Activated T-helper 1 cell treated with anti-CD3 and anti-CD28 coated beads, Interleukin-2, amount 50 U/mL, for 16 hours (primary cell): ENCODE measurements at regions not wholly inside any gene's neighbourhood (a gene's known extent, or its start where the extent isn't known, plus 50 kb on each side); places are given as distances from the start of the nearest gene placed in this dataset.

Source experiments
- DNase-seq, 2 donors: peaks; one replicate each; pipeline ENCODE4 v3.0.0-alpha.2; 2020; ENCODE audit warnings: low read depth in 1 of 2, low spot score in 1 of 2

DNA sequence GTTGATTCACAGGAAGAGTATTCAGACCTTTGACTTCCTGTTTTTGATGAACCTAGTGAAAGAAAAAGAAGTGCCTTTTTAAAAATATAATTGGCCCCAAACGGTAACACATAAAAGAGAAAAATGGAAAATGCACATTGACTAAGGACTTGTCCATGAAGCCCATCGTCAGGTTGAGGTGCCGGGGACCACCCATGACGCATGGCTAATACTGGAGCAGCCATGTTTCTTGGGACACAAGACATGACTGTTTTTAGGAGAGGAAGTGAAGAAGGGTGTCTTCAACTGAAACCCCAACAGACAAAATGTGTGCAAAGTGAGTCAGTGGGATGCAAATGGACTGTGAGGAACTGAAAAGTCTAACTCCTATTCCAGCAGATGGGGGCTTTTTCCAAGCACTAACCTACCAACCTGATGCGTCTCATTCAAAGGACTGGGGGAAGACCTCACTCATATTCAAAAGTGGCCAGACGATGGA lies 459.4 kb downstream of the FOXO1 start:
- DNase-seq = no peak

GRCh38 chr13:40208517-40208916 lies 457.9 kb downstream of the FOXO1 start:
- no peak for DNase-seq

GRCh38 chr13:40210865-40211585 lies 455.4 kb downstream of the FOXO1 start:
- no peak for DNase-seq

DNA sequence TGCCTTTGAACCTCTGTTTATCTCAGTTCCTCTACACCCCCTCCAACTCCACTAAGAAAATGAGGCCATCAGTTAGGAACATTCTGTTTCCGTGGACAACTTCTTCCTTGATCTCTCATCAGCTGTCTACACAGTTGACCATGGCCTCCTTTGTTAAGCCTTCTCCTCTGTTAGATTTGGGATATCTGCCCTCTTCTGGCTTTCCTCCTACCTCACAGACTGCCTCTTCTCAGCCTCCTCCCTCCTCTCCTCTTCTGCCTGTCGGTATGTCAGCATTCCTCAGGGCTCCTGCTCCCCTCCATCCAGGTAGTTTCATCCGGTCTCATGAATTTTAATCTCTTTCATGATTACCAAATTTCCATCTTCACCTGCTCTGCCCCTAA lies 454.9 kb downstream of the FOXO1 start:
- no peak for DNase-seq

GRCh38 chr13:40213779-40214178 lies 452.7 kb downstream of the FOXO1 start:
- DNase-seq = no peak

GRCh38 chr13:40215311-40215710 lies 451.1 kb downstream of the FOXO1 start:
- no peak for DNase-seq

GRCh38 chr13:40215747-40216146 lies 450.7 kb downstream of the FOXO1 start:
- no peak for DNase-seq

DNA sequence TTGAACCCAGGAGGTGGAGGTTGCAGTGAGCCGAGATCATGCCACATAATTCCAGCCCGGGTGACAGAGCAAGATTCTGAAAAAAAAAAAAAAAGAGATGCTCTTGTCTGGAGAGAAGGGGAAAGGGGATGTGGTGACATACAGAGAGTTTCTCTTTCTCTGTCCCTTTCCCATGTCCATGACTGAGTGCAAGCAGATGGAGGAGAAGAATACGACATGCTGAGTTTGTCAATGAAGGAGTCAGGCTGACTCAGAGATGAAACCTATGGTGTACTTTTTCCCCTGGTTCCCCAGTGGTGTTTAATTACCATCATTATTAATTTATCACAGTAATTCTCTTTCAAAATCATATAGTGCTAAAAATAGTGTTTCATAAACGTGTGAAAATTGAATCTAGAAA lies 448.8 kb downstream of the FOXO1 start:
- DNase-seq = no peak

DNA sequence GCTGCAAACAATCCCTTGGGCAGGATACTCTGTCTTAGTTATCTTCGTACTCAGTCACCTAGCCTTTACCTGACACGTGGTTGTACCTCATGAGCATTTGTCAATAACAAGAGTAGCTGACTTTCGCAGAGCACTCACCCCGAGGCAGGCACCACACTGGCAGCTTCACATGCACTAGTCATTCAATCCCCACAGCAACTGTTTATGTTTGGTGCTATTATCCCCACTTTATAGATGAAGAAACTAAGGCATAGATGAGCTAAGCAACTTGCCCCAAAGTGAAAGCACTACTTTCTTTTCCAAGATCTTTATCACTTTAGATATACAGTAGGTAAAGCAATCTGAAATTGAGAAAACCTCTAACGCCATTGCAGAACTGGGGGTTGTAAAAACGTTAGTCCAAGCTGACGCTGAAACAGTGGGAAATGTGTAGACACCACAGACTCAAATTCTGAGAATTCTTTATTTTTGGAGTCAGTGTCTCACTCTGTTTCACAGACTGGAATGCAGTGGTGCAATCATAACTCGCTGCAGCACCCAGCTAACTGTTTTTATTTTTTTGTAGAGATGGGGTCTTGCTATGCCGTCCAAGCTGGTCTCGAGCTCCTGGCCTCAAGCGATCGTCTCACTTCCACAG lies 446.0 kb downstream of the FOXO1 start:
- peak in 1 of 2 donors; percentile 15 for DNase-seq

GRCh38 chr13:40221131-40221459 lies 445.3 kb downstream of the FOXO1 start:
- DNase-seq = no peak

GRCh38 chr13:40221460-40222201 lies 444.8 kb downstream of the FOXO1 start:
- peak in 1 of 2 donors; percentile 20 for DNase-seq

GRCh38 chr13:40223585-40223984 lies 442.9 kb downstream of the FOXO1 start:
- no peak for DNase-seq

DNA sequence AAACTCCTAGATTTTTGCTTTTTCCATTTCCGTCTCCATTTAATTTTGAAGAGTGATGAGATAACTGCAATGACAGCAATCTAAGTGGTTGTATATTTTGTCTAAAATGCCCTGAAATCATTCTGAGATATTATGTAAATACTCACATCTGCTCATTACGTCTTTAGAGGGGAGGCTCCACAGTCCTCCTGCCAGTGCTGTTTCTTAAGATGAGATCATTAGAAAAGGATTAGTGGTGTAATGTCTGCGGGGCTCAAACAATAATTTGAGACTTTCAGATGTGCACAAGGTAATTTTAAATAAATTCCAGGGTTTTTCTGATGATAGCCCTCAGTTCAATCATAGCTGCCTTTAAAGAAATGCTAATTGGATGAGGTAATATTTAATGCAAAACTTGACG lies 437.9 kb downstream of the FOXO1 start:
- DNase-seq = no peak

DNA sequence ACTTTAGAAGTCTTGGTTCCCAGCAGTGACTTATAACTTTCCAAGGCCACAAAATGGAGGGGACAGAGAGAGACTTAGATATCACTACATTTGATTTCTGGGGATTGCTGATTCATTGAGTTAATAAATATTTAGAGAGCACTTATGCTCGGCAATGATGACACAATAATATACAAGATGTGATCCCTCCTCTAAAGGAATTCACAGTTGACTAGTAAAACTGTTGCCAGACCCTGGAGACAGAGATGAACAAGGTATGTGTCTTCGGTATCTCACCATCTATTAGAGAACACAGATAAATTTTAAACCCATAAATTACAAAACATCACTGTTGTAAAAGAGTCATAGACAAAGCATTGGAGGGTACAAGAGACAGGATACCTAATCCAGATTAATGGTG lies 437.5 kb downstream of the FOXO1 start:
- DNase-seq = no peak

- no peak for DNase-seq
Measured at GRCh38 chr13:40230833-40231266, 435.6 kb downstream of the FOXO1 start.

DNA sequence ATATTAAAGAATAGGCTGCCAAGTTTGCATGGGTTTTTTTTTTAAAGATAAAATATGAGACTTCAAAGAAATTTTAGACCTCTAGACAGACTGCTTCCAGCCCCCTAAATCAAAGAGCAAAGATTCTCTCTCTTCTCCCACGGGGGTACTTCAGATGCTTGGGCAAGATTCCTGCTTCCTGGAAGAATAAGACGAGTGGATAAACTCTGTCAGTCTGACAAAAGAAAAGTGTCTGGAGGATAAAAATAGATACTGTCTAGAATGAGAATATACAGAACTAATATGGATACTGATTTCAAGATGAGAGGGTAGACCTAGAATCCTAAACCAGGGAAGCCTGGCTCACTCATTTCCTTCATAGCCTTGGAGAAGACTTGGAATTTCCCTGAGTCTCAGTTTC lies 435.1 kb downstream of the FOXO1 start:
- no peak for DNase-seq

DNA sequence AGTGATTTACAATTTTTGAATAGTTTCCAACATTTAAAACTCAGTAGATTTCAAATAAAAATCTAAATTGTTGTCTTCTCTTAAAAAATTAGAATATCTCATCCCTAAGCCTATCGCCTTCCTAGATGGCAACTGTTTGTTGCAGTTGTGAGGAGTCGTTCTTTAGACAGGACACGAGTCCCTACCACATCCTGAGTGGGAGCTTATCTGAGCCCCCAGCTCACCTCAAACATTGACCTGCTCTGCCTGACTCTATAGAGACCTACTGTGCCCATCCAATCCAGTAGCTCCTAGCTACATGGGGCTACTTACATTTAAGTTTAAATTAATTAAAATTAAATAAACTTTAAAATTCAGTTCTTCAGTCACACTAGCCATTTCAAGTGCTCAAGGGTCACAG lies 434.7 kb downstream of the FOXO1 start:
- DNase-seq = no peak

DNA sequence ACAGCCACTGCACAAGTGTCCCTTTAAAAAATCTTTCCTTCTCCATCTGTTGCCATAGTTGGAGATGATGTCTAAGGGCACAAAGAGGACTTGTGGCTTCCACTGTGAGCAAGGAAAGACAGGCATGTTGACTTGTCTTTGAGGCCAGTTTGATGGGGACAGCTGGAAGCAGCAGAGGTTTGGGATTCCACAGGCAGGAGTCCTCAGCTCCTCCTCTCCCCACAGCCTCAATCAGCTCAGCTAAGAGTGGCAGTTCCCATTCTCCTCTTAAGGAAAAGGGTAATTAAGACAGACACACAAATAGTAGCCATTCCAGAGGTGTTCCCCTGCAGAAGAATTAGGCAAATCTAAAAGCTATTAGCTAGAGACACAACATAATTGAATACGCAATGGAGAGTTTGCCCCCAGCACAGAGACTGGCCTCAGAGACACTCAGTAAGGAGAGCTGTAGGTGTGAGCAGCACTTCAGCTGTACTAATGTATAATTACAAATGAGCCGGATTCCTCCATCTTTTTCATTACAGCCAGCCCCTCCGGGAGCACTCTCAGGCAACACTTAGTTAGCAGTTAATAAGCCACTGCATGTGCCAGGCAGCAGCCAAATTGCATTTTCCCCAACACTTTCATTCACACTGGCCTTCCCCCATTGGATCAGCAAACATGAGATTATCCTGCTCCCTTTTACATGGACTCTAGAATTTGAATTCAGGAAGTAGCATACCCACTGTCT lies 434.0 kb downstream of the FOXO1 start:
- DNase-seq = no peak

GRCh38 chr13:40233731-40234195 lies 432.7 kb downstream of the FOXO1 start:
- DNase-seq = no peak

DNA sequence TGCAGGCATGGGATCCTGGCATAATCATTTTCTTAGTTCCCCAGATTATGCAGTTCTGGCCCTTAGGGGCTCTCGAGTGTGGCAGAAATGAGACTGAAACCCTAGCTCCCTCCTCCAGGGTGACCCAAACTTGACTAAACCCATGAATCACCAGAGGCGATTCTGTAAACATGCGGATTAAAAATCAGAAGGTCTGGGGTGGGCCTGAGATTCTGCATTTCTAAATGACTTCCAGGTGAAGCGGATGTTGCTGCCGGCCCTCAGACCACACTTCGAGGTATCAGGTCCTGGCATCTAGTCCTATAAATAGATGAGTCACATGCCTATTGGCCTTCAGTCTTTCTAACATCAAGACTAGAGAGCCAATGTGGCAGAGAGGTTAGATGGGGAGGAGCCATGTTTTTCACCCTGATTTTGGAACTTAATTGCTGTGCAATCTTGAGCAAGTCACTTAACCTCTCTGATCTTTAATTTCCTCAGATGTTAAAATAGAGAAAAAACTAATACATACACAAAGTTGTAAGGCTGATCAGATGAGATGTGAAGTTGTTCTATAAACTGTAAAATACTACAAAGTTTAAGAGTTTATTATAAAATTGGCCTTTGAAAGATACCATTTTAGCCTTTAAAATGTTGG lies 431.2 kb downstream of the FOXO1 start:
- no peak for DNase-seq

GRCh38 chr13:40236566-40237168 lies 429.8 kb downstream of the FOXO1 start:
- no peak for DNase-seq
